Neural progenitor cell (in vitro differentiated cells): ENCODE measurements at regions not wholly inside any gene's neighbourhood (a gene's known extent, or its start where the extent isn't known, plus 50 kb on each side); places are given as distances from the start of the nearest gene placed in this dataset.

Experiments
- DNase-seq: peaks from one replicate; pipeline ENCODE4 v3.0.0-alpha.2; 2016; ENCODE audit warnings: low spot score
- H2AFZ ChIP-seq: fragments of 200-600 bp; sonication (generic); replicated peaks from 2 replicates; pipeline ENCODE4 v1.6.1; 2016; ENCODE audit warnings: antibody characterized with exemption
- H3F3A ChIP-seq: fragments of 200-600 bp; sonication (generic); 2 replicates; pipeline ENCODE4 v1.6.1; 2016; ENCODE audit warnings: antibody characterized with exemption, low read depth
- H3K27ac ChIP-seq: fragments of 200-600 bp; sonication (generic); 2 replicates; pipeline ENCODE4 v1.5.1; 2016; ENCODE audit warnings: mild to moderate bottlenecking
- H3K27me3 ChIP-seq: fragments of 200-600 bp; sonication (generic); 2 replicates; pipeline ENCODE4 v1.6.1; 2016; ENCODE audit warnings: mild to moderate bottlenecking, moderate library complexity
- H3K36me3 ChIP-seq: fragments of 200-600 bp; sonication (generic); 2 replicates; pipeline ENCODE4 v1.5.1; 2016
- H3K4me1 ChIP-seq: fragments of 200-600 bp; sonication (generic); 2 replicates; pipeline ENCODE4 v1.6.1; 2016; ENCODE audit warnings: mixed run types
- H3K4me2 ChIP-seq: fragments of 200-600 bp; sonication (generic); 2 replicates; pipeline ENCODE4 v1.6.1; 2016
- H3K4me3 ChIP-seq: fragments of 200-600 bp; sonication (generic); 2 replicates; pipeline ENCODE4 v1.5.1; 2016
- H3K79me2 ChIP-seq: fragments of 200-600 bp; sonication (generic); 2 replicates; pipeline ENCODE4 v1.6.1; 2016; ENCODE audit warnings: low read depth
- H3K9ac ChIP-seq: fragments of 200-600 bp; sonication (generic); 2 replicates; pipeline ENCODE4 v1.6.1; 2016
- H3K9me3 ChIP-seq: fragments of 200-600 bp; sonication (generic); 2 replicates; pipeline ENCODE4 v1.5.1; 2016; ENCODE audit warnings: low read depth
- H4K20me1 ChIP-seq: fragments of 200-600 bp; sonication (generic); 2 replicates; pipeline ENCODE4 v1.6.1; 2016; ENCODE audit warnings: low read depth
- H3K27ac Mint-ChIP-seq: 3 replicates; pipeline ENCODE4 v1.8.0; 2021; ENCODE audit warnings: mixed read lengths
- H3K27me3 Mint-ChIP-seq: 2 replicates; pipeline ENCODE4 v1.8.0; 2022; ENCODE audit warnings: low read depth, mild to moderate bottlenecking, inconsistent platforms, moderate library complexity, mixed read lengths; ENCODE audit not compliant: insufficient read depth
- H3K36me3 Mint-ChIP-seq: 3 replicates; pipeline ENCODE4 v1.8.0; 2021; ENCODE audit warnings: mixed read lengths
- H3K4me1 Mint-ChIP-seq: 3 replicates; pipeline ENCODE4 v1.8.0; 2021; ENCODE audit warnings: mixed read lengths
- H3K4me3 Mint-ChIP-seq: 3 replicates; pipeline ENCODE4 v1.8.0; 2021; ENCODE audit warnings: mild to moderate bottlenecking, moderate library complexity, mixed read lengths
- H3K9me3 Mint-ChIP-seq: 3 replicates; pipeline ENCODE4 v1.8.0; 2020; ENCODE audit warnings: mixed read lengths
- EZH2 ChIP-seq: fragments of 200-600 bp; sonication (generic); IDR thresholded peaks from 2 replicates; pipeline ENCODE4 v1.6.1; 2017; ENCODE audit warnings: antibody characterized with exemption, mild to moderate bottlenecking, moderate library complexity
- EZH2phosphoT487 ChIP-seq: fragments of 200-600 bp; sonication (generic); IDR thresholded peaks from 2 replicates; pipeline ENCODE4 v1.6.1; 2017; ENCODE audit warnings: antibody characterized with exemption
- TF ChIP-seq, protein P1 (sequence below): fragments of 200-600 bp; sonication (generic); IDR thresholded peaks from 2 replicates; pipeline ENCODE4 v1.5.1; 2017; ENCODE audit warnings: antibody characterized with exemption, mild to moderate bottlenecking

GRCh38 chr22:26981541-26981940 lies 324.2 kb downstream of the MIAT start:
- no peaks in the 10 kb centered on the region for H3K36me3 ChIP-seq
- H3K9me3 ChIP-seq, result no peaks in the 10 kb centered on the region
- H3K27me3 ChIP-seq, result no peaks in the 10 kb centered on the region
- peaks cover 9% of the 10 kb centered on the region for H3K27me3 Mint-ChIP-seq
- no peak overlapping the region for H3K27ac ChIP-seq
- DNase-seq, result no peak
- H3K4me2 ChIP-seq, result no peak overlapping the region
- H4K20me1 ChIP-seq, result peaks cover 3% of the 10 kb centered on the region
- no peak overlapping the region for H3K4me3 ChIP-seq
- H3K36me3 Mint-ChIP-seq, result no peaks in the 10 kb centered on the region
- H3F3A ChIP-seq, result peaks cover 4% of the 10 kb centered on the region
- H3K9me3 Mint-ChIP-seq, result no peaks in the 10 kb centered on the region
- no peak overlapping the region for H3K9ac ChIP-seq
- H3K4me3 Mint-ChIP-seq, result peak overlapping the region; percentile 16
- H3K79me2 ChIP-seq, result no peaks in the 10 kb centered on the region
- H3K4me1 ChIP-seq, result peaks cover 14% of the 10 kb centered on the region
- H2AFZ ChIP-seq, result no peak overlapping the region
- no peak for TF ChIP-seq EZH2phosphoT487
- TF ChIP-seq, protein P1, sequence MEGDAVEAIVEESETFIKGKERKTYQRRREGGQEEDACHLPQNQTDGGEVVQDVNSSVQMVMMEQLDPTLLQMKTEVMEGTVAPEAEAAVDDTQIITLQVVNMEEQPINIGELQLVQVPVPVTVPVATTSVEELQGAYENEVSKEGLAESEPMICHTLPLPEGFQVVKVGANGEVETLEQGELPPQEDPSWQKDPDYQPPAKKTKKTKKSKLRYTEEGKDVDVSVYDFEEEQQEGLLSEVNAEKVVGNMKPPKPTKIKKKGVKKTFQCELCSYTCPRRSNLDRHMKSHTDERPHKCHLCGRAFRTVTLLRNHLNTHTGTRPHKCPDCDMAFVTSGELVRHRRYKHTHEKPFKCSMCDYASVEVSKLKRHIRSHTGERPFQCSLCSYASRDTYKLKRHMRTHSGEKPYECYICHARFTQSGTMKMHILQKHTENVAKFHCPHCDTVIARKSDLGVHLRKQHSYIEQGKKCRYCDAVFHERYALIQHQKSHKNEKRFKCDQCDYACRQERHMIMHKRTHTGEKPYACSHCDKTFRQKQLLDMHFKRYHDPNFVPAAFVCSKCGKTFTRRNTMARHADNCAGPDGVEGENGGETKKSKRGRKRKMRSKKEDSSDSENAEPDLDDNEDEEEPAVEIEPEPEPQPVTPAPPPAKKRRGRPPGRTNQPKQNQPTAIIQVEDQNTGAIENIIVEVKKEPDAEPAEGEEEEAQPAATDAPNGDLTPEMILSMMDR, result no peak
- no peak for TF ChIP-seq EZH2
- no peak overlapping the region for H3K27ac Mint-ChIP-seq
- H3K4me1 Mint-ChIP-seq, result peaks cover 12% of the 10 kb centered on the region

- Histone ChIP-seq H3K9me3 (no peaks in the 10 kb centered on the region), H3K79me2 (no peaks in the 10 kb centered on the region), H3K4me2 (no peak overlapping the region), H3K27ac (no peak overlapping the region), H3K27me3 (no peaks in the 10 kb centered on the region), H3K4me3 (no peak overlapping the region), H2AFZ (no peak overlapping the region), H3K4me1 (peaks cover 24% of the 10 kb centered on the region), H3F3A (peaks cover 13% of the 10 kb centered on the region), H3K9ac (no peak overlapping the region), H3K36me3 (no peaks in the 10 kb centered on the region), H4K20me1 (peaks cover 4% of the 10 kb centered on the region)
- TF ChIP-seq EZH2 (no peak), EZH2phosphoT487 (no peak)
- TF ChIP-seq, protein P1, result no peak
- Mint-ChIP-seq H3K27ac (peak overlapping the region; percentile 15), H3K9me3 (no peaks in the 10 kb centered on the region), H3K4me1 (peaks cover 12% of the 10 kb centered on the region), H3K4me3 (no peak overlapping the region), H3K27me3 (peaks cover 8% of the 10 kb centered on the region), H3K36me3 (no peaks in the 10 kb centered on the region)
- no peak for DNase-seq
These were observed 325.9 kb downstream of the MIAT start for GRCh38 chr22:26983311-26983710.

GRCh38 chr22:26985206-26985605 lies 327.8 kb downstream of the MIAT start:
- Mint-ChIP-seq H3K4me3 (no peak overlapping the region), H3K27me3 (peaks cover 8% of the 10 kb centered on the region), H3K36me3 (no peaks in the 10 kb centered on the region), H3K27ac (no peak overlapping the region), H3K9me3 (no peaks in the 10 kb centered on the region), H3K4me1 (peaks cover 12% of the 10 kb centered on the region)
- no peak overlapping the region for H3K27ac ChIP-seq
- peaks cover 4% of the 10 kb centered on the region for H4K20me1 ChIP-seq
- TF ChIP-seq EZH2phosphoT487 (no peak), EZH2 (no peak)
- TF ChIP-seq, protein P1, result no peak
- H3F3A ChIP-seq, result peaks cover 13% of the 10 kb centered on the region
- H3K4me3 ChIP-seq, result no peak overlapping the region
- H3K79me2 ChIP-seq, result no peaks in the 10 kb centered on the region
- no peaks in the 10 kb centered on the region for H3K27me3 ChIP-seq
- no peak for DNase-seq
- H3K9me3 ChIP-seq, result no peaks in the 10 kb centered on the region
- H3K4me1 ChIP-seq, result peaks cover 24% of the 10 kb centered on the region
- no peak overlapping the region for H3K4me2 ChIP-seq
- no peaks in the 10 kb centered on the region for H3K36me3 ChIP-seq
- H2AFZ ChIP-seq, result no peak overlapping the region
- no peak overlapping the region for H3K9ac ChIP-seq
